B cell (primary cell): ENCODE measurements at regions not wholly inside any gene's neighbourhood (a gene's known extent, or its start where the extent isn't known, plus 50 kb on each side); places are given as distances from the start of the nearest gene placed in this dataset.

Experiments used
- ATAC-seq: fragments of 200-7000 bp; cut with Tn5 transposase; one replicate; pipeline ENCODE4 v1.10.0; 2021; ENCODE audit warnings: low read depth, mild to moderate bottlenecking, moderate number of reproducible peaks, moderate library complexity
- CTCF ChIA-PET: fragments of 350-600 bp; sonication (Branson Sonifier 250); formaldehyde crosslinking; loops from one replicate; lab custom pipeline; 2021; ENCODE audit warnings: antibody characterized with exemption, inconsistent platforms; lab: Charles Lee
- POLR2A ChIA-PET: fragments of 350-600 bp; sonication (Branson Sonifier 250); formaldehyde crosslinking; loops from one replicate; lab custom pipeline; 2021; ENCODE audit warnings: antibody characterized with exemption; lab: Charles Lee
- DNase-seq: peaks from one replicate; pipeline ENCODE4 v3.0.0; 2013
- H2AFZ ChIP-seq: 2 replicates; pipeline ENCODE4 v1.6.1; 2012; ENCODE audit warnings: mild to moderate bottlenecking, low read depth, low read length; ENCODE audit not compliant: insufficient read depth, poor library complexity, severe bottlenecking
- H3K27ac ChIP-seq, 2 donors: 1 replicate in 1 of 2; 2 replicates in 1 of 2; pipeline ENCODE4 v1.5.1; 2012 to 2013; ENCODE audit warnings: low read length in 2 of 2, mild to moderate bottlenecking in 2 of 2, moderate library complexity in 1 of 2
- H3K27me3 ChIP-seq, 4 experiments: fragments of 200-600 bp in 1 of 4; sonication (generic) in 1 of 4; replicated peaks in 1 of 4; 1 replicate in 2 of 4; 2 replicates in 2 of 4; pipeline versions ENCODE4 v1.6.1 to v1.7.0; 2013 to 2016; ENCODE audit warnings: low read length in 3 of 4, mild to moderate bottlenecking in 2 of 4, mixed read lengths in 1 of 4, moderate library complexity in 1 of 4; ENCODE audit not compliant: insufficient read depth in 4 of 4, control insufficient read depth in 3 of 4; ENCODE audit errors: control extremely low read depth in 1 of 4
- H3K36me3 ChIP-seq, 2 experiments: replicated peaks in 1 of 2; 1 replicate in 1 of 2; 2 replicates in 1 of 2; pipeline versions ENCODE4 v1.6.1 to v1.7.1; 2013; ENCODE audit warnings: low read length in 1 of 2; ENCODE audit not compliant: insufficient read depth in 2 of 2, control insufficient read depth in 1 of 2; ENCODE audit errors: control extremely low read depth in 1 of 2, extremely low read depth in 1 of 2
- H3K4me1 ChIP-seq, 2 donors: fragments of 200-600 bp in 1 of 2; sonication (generic) in 1 of 2; 1 replicate in 1 of 2; 2 replicates in 1 of 2; pipeline versions ENCODE4 v1.5.1 to v1.6.1; 2013 to 2017; ENCODE audit warnings: low read length in 2 of 2; ENCODE audit not compliant: control insufficient read depth in 2 of 2, insufficient read depth in 2 of 2
- H3K4me2 ChIP-seq: replicated peaks from 2 replicates; pipeline ENCODE3; 2012; ENCODE audit warnings: mild to moderate bottlenecking, low read depth, low read length; ENCODE audit not compliant: poor library complexity, severe bottlenecking
- H3K4me3 ChIP-seq, 5 experiments: fragments of 200-600 bp in 1 of 5; sonication (generic) in 1 of 5; 1 replicate in 3 of 5; 2 replicates in 2 of 5; pipeline versions ENCODE4 v1.5.1 to v1.7.0; 2011 to 2016; ENCODE audit warnings: low read length in 4 of 5, mild to moderate bottlenecking in 4 of 5, low read depth in 2 of 5, control low read depth in 1 of 5, moderate library complexity in 1 of 5; ENCODE audit not compliant: insufficient read depth in 1 of 5; ENCODE audit errors: control extremely low read depth in 1 of 5, extremely low read depth in 1 of 5
- H3K79me2 ChIP-seq: fragments of 200-600 bp; sonication (generic); one replicate; pipeline ENCODE4 v1.6.0; 2016; ENCODE audit warnings: low read length; ENCODE audit not compliant: control insufficient read depth, insufficient read depth
- H3K9ac ChIP-seq: fragments of 200-600 bp; sonication (generic); 2 replicates; pipeline ENCODE4 v1.6.1; 2017; ENCODE audit warnings: mild to moderate bottlenecking, low read length, moderate library complexity
- H3K9me3 ChIP-seq, 3 donors: one replicate each; pipeline versions ENCODE4 v1.6.1 to v1.7.1; 2013; ENCODE audit warnings: low read length in 2 of 3; ENCODE audit not compliant: control insufficient read depth in 2 of 3, insufficient read depth in 1 of 3; ENCODE audit errors: control extremely low read depth in 1 of 3
- H4K20me1 ChIP-seq: 2 replicates; pipeline ENCODE4 v1.6.0; 2012; ENCODE audit warnings: mild to moderate bottlenecking, low read length; ENCODE audit not compliant: insufficient read depth, control insufficient read depth, poor library complexity, severe bottlenecking
- H3K27ac Mint-ChIP-seq: one replicate; pipeline ENCODE4 v1.8.0; 2021; ENCODE audit warnings: mixed read lengths
- H3K27me3 Mint-ChIP-seq: one replicate; pipeline ENCODE4 v1.8.0; 2021; ENCODE audit warnings: mixed read lengths
- H3K4me1 Mint-ChIP-seq: one replicate; pipeline ENCODE4 v1.8.0; 2021; ENCODE audit warnings: mixed read lengths
- H3K4me3 Mint-ChIP-seq: one replicate; pipeline ENCODE4 v1.8.0; 2021; ENCODE audit warnings: mixed read lengths
- H3K9me3 Mint-ChIP-seq: one replicate; pipeline ENCODE4 v1.8.0; 2022; ENCODE audit warnings: mixed read lengths; ENCODE audit not compliant: insufficient read depth
- EZH2 ChIP-seq: IDR thresholded peaks from 2 replicates; pipeline ENCODE4 v1.6.1; 2012; ENCODE audit warnings: borderline replicate concordance, low read depth, mild to moderate bottlenecking, moderate library complexity, low read length; ENCODE audit not compliant: insufficient read depth, poor library complexity, severe bottlenecking
- whole genome bisulfite sequencing: methylation state at CpG from one replicate; pipeline ENCODE4 v1.1.5; 2013; ENCODE audit warnings: missing lambda C conversion rate; ENCODE audit not compliant: insufficient coverage; 5-methylcytosine and 5-hydroxymethylcytosine counted together
- intact Hi-C: fragments of 100-400 bp; cut with micrococcal nuclease; formaldehyde crosslinking; loops from one replicate; pipeline ENCODE4 v1.10.0; 2022
- TF ChIP-seq, protein P1 (sequence below): fragments of 200-600 bp; IDR thresholded peaks from one replicate; pipeline ENCODE4 v1.8.0; 2022; ENCODE audit warnings: antibody characterized with exemption, mild to moderate bottlenecking

DNA sequence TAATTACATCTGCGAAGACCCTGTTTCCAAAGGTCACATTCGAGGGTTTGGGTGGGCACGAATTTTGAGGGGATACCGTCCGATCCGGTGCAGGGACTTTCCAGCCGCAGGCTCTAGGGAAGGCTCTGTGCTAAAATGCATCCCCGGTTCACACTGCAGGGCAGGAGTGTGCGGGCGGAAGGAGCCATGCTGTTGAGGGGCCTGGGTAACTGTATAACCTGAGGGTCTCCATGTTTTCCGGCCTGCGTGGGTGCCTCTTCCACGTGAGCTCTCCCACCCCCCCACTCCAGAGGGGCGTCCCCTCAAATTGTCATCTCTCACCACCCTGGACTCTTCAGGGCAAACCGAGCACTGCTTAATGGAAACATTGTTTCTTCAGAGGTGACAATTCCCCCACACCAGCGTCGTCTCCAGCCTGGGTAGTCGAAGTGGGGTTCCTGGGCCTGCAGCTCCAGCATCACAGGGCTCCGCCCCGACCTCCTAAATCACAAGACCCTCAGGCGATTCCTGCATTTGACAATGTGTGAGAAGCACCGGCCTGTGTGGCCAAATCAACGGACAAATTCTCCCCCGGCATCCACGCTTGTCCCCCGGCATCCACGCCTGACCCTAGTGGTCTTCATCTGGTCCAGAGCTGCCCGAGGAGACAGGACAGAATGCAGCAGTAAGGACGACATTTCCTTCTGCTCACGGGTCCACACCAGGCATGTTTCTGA, 51.2 kb downstream of the FOXL3 start:
- no peak overlapping the region for H3K9ac ChIP-seq
- H3K36me3 ChIP-seq: no peaks in the 10 kb centered on the region
- Mint-ChIP-seq H3K27me3 (peaks cover 4% of the 10 kb centered on the region), H3K4me1 (no peaks in the 10 kb centered on the region), H3K27ac (no peak overlapping the region), H3K4me3 (no peak overlapping the region), H3K9me3 (no peaks in the 10 kb centered on the region)
- H3K27me3 ChIP-seq: no peaks in the 10 kb centered on the region
- no peak overlapping the region for H2AFZ ChIP-seq
- ChIA-PET CTCF (no interaction called here), POLR2A (no interaction called here)
- ATAC-seq (no peak), DNase-seq (no peak)
- intact Hi-C loops: no loop called here
- no peaks in the 10 kb centered on the region for H3K79me2 ChIP-seq
- no peak overlapping the region for H3K27ac ChIP-seq
- TF ChIP-seq, protein P1, sequence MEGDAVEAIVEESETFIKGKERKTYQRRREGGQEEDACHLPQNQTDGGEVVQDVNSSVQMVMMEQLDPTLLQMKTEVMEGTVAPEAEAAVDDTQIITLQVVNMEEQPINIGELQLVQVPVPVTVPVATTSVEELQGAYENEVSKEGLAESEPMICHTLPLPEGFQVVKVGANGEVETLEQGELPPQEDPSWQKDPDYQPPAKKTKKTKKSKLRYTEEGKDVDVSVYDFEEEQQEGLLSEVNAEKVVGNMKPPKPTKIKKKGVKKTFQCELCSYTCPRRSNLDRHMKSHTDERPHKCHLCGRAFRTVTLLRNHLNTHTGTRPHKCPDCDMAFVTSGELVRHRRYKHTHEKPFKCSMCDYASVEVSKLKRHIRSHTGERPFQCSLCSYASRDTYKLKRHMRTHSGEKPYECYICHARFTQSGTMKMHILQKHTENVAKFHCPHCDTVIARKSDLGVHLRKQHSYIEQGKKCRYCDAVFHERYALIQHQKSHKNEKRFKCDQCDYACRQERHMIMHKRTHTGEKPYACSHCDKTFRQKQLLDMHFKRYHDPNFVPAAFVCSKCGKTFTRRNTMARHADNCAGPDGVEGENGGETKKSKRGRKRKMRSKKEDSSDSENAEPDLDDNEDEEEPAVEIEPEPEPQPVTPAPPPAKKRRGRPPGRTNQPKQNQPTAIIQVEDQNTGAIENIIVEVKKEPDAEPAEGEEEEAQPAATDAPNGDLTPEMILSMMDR: no peak
- no peak overlapping the region for H3K4me2 ChIP-seq
- no peaks in the 10 kb centered on the region for H3K4me1 ChIP-seq
- H3K9me3 ChIP-seq: peaks cover 0 to 4% (median 0%) of the 10 kb centered on the region in 3 donors
- H4K20me1 ChIP-seq: no peaks in the 10 kb centered on the region
- 92% methylated on average over 27 of the region's 30 CpGs for WGBS
- H3K4me3 ChIP-seq: no peak overlapping the region

DNA sequence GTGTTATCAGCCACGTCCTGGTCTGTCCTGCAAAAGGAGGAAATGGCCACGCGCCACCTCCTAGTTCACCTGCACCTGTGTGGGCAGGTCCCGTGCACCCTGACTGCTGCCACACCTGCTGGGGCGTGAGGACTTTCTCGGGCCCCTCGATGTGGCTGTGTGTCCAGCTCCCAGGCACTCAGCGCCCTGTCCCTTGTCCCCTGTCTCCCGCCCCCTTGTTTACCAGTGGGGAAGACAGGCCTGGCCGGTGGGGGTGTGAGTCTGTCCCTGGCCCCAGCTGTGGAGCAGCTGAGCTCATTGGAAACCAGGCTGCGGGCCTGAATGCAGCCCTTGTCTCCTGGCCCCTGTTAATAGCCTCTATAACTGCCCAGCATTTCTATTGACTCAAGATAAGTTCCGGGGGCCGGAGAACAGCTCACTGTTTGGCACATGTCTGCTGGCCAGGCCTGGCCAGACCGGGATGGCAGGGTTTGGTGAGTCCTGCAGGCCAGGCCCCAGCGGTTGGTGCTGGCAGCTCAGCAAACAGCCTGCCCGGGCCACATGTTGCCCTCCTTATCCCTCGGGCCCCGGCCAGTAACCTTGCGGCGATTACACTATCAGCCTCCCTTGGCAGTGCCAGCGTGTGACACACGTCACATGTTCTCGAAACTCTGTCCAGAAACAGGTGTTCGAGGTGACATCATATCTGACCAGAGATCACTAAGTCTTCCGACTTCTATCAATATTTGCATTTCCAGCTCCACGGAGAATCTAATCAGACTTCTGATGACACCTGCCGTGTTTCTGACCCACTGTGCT, 52.1 kb downstream of the FOXL3 start:
- WGBS: 82% methylated on average over 27 of the region's 27 CpGs
- Histone ChIP-seq H3K27me3 (no peaks in the 10 kb centered on the region), H3K9ac (no peak overlapping the region), H3K4me3 (no peak overlapping the region), H3K4me2 (no peak overlapping the region), H3K36me3 (no peaks in the 10 kb centered on the region), H2AFZ (no peak overlapping the region), H3K4me1 (no peaks in the 10 kb centered on the region), H3K27ac (no peak overlapping the region), H4K20me1 (no peaks in the 10 kb centered on the region), H3K79me2 (no peaks in the 10 kb centered on the region), H3K9me3 (peaks cover 0 to 8% (median 0%) of the 10 kb centered on the region in 3 donors)
- no peak overlapping the region for H3K4me3 Mint-ChIP-seq
- ATAC-seq (no peak), DNase-seq (no peak)
- no peaks in the 10 kb centered on the region for H3K4me1 Mint-ChIP-seq
- H3K27ac Mint-ChIP-seq: no peak overlapping the region
- intact Hi-C loops: no loop called here
- TF ChIP-seq, protein P1: no peak
- no peak for TF ChIP-seq EZH2
- no peaks in the 10 kb centered on the region for H3K9me3 Mint-ChIP-seq
- POLR2A ChIA-PET: no interaction called here
- CTCF ChIA-PET: no interaction called here
- peaks cover 4% of the 10 kb centered on the region for H3K27me3 Mint-ChIP-seq
